ENCODE measurements at regions not wholly inside any gene's neighbourhood (a gene's known extent, or its start where the extent isn't known, plus 50 kb on each side); places are given as distances from the start of the nearest gene placed in this dataset.

- TF ChIP-seq CTCF (IDR thresholded peaks at IDR 0.05): no peak
- no peak for TF ChIP-seq POLR2A (IDR thresholded peaks at IDR 0.05)
Observed at GRCh38 chr2:3986530-3987258, 283.3 kb downstream of the DCDC2C start.

Measured in lower leg skin (tissue), 3 donors.